HFF-Myc (cell line): ENCODE measurements at regions not wholly inside any gene's neighbourhood (a gene's known extent, or its start where the extent isn't known, plus 50 kb on each side); places are given as distances from the start of the nearest gene placed in this dataset.
A peak's percentile ranks its signal among the peaks of the same experiment; 100 is the strongest.

Experiments used
- DNase-seq: peaks from one replicate; pipeline ENCODE4 v3.0.0-alpha.2; 2011; ENCODE audit warnings: low read depth; ENCODE audit errors: extremely low read depth
- H3K4me3 ChIP-seq: replicated peaks from 2 replicates; pipeline ENCODE4 v1.5.1; 2011; ENCODE audit warnings: low read depth, mild to moderate bottlenecking, control low read depth, low read length
- CTCF ChIP-seq: IDR thresholded peaks from 2 replicates; pipeline ENCODE4 v1.5.1; 2012; ENCODE audit warnings: mild to moderate bottlenecking, low read depth, low read length, control low read depth; ENCODE audit errors: missing control alignments

- H3K4me3 ChIP-seq = peak overlapping the region; percentile 70
- DNase-seq = no peak
Measured at GRCh38 chr16:85171004-85171758, 58.9 kb upstream of the CIBAR2 start.

GRCh38 chr16:85171759-85172454 lies 59.6 kb upstream of the CIBAR2 start:
- TF ChIP-seq CTCF = no peak
- peak overlapping the region; percentile 70 for H3K4me3 ChIP-seq
- DNase-seq = no peak

More at GRCh38 chr16:85171004-85171758, 58.9 kb upstream of the CIBAR2 start:
- TF ChIP-seq CTCF = no peak

GRCh38 chr16:85172455-85173145 lies 60.3 kb upstream of the CIBAR2 start:
- H3K4me3 ChIP-seq = peak overlapping the region; percentile 70
- TF ChIP-seq CTCF = peak; percentile 25
- DNase-seq = no peak

GRCh38 chr16:85173146-85173980 lies 61.1 kb upstream of the CIBAR2 start:
- peak overlapping the region; percentile 70 for H3K4me3 ChIP-seq

GRCh38 chr16:85173981-85174751 lies 61.9 kb upstream of the CIBAR2 start:
- peak; percentile 78 for DNase-seq
- no peak for TF ChIP-seq CTCF

More at GRCh38 chr16:85173146-85173980, 61.1 kb upstream of the CIBAR2 start:
- no peak for DNase-seq
- peak; percentile 16 for TF ChIP-seq CTCF

More at GRCh38 chr16:85173981-85174751, 61.9 kb upstream of the CIBAR2 start:
- peak overlapping the region; percentile 70 for H3K4me3 ChIP-seq
